Epithelial cell of proximal tubule (primary cell): ENCODE measurements at regions not wholly inside any gene's neighbourhood (a gene's known extent, or its start where the extent isn't known, plus 50 kb on each side); places are given as distances from the start of the nearest gene placed in this dataset.

Experiments
- DNase-seq: peaks from one replicate; pipeline ENCODE4 v3.0.0-alpha.2; 2011; ENCODE audit warnings: low read depth
- H3K4me3 ChIP-seq: 2 replicates; pipeline ENCODE4 v1.5.1; 2011; ENCODE audit warnings: low read depth, mild to moderate bottlenecking, low read length
- TF ChIP-seq, protein P1 (sequence below): conservative IDR thresholded peaks from 2 replicates; pipeline ENCODE4 v1.5.1; 2012; ENCODE audit warnings: low read depth, mild to moderate bottlenecking, low read length

DNA sequence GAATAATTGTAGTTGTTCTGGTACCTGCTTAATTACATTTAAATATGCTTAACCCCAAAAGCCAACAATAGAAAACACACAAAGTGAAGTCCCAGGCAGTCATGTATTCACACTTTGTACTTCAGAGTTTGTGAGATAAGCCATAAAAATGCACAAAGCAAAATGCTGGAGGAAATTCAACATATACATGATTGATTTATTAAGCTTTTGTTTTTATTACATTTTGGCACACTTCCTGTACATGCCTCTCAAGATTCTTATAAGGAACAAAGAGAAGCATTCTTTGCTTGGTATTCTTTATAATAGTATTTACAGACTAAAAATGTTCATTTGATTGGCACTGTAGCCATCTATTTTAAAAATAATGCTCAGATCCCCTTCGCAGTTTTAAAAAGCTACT, 107.7 kb upstream of the ANK3 start:
- DNase-seq, result no peak
- TF ChIP-seq, protein P1, sequence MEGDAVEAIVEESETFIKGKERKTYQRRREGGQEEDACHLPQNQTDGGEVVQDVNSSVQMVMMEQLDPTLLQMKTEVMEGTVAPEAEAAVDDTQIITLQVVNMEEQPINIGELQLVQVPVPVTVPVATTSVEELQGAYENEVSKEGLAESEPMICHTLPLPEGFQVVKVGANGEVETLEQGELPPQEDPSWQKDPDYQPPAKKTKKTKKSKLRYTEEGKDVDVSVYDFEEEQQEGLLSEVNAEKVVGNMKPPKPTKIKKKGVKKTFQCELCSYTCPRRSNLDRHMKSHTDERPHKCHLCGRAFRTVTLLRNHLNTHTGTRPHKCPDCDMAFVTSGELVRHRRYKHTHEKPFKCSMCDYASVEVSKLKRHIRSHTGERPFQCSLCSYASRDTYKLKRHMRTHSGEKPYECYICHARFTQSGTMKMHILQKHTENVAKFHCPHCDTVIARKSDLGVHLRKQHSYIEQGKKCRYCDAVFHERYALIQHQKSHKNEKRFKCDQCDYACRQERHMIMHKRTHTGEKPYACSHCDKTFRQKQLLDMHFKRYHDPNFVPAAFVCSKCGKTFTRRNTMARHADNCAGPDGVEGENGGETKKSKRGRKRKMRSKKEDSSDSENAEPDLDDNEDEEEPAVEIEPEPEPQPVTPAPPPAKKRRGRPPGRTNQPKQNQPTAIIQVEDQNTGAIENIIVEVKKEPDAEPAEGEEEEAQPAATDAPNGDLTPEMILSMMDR, result no peak
- H3K4me3 ChIP-seq, result no peak overlapping the region

DNA sequence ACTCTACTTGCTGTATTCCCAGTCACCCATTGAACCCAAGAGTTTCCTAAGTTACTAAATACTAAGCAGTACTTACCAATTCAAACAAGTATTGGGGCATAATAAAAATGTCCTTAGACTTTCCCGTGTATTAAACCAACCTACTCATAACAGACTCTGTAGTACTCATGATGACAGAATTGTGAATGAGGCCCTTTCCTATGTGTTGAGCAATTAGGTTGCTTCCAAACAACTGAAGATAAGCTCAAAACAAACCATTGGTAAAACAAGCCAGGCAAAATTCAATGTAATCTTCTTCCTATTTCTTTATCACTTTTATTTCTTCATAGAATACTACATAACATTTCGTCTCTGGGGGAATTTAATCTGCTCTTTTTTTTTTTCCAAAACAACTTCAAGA, 106.5 kb upstream of the ANK3 start:
- no peak for DNase-seq
- no peak overlapping the region for H3K4me3 ChIP-seq
- TF ChIP-seq, protein P1, result no peak

DNA sequence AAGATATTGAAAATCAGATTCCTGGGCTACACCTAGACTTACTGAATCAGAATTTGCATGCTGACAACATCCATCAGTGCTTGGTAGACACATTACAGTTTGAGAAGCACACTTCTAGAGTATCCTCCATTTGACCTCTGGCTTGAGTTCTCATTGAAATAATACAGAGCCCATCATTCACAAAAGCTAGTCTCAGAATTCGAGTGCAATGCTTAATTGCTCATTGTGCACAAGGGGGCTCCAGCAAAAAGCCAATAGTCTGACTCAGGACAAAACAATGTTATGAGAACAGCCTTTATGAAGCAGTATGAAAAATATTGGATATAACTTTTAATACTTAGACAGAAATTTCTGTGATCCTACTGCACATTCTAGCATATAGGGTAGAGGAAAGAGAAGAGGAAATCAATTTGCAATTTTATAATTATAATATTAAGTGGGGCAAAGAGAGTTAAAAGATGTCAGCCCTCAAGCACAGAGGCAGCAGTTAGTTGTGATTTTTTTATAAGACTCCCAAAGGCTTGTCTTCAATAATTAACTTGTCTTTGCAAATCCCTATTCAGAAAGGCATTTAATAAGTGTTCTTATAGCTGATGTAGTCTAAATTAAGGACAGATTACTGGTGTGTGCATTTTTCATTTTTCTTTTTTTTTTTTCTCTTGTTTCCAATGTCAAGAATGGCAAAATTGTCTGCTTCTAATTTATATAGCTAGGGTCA, 105.8 kb upstream of the ANK3 start:
- no peak for DNase-seq
- TF ChIP-seq, protein P1, result peak; percentile 11

DNA sequence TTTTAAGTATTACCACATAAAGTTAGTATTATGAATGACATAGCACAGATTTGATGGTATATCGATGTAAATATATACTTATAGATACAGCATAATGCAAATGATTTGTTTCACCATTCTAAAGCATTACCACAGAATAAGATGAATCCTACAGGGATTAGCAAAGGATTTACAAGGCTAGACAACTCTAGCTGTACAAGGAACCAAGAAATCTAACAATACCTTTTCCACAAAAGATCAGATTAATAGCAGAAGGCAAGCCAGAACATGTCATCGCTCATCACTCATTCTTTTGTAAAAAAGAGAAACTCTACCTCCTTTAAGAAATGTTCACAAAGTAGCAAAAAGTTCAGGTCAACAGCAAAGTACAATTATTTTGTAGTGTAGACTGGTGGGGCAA, 105.1 kb upstream of the ANK3 start:
- DNase-seq, result no peak
- no peak overlapping the region for H3K4me3 ChIP-seq
- TF ChIP-seq, protein P1, result no peak

More for the DNA sequence above, 105.8 kb upstream of the ANK3 start:
- no peak overlapping the region for H3K4me3 ChIP-seq

DNA sequence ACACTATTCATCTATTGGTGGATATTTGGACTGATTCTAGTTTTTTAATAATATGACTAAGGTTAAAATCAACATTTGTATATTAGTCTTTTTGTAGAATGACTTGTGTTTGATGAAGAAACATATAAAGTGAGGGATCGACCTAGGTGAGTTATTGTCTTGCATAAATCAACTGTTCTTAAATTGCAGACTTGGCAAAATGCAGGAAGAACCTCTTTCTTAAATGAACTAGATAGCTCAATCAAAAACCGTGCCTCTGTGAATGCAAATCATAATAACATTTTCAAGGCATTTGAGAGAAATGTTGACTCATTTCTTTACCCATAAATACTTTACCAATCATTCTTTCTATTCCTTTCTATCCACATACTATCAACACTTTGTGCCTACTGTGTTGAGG, 101.5 kb upstream of the ANK3 start:
- H3K4me3 ChIP-seq, result no peak overlapping the region
- DNase-seq, result no peak
- TF ChIP-seq, protein P1, result no peak

DNA sequence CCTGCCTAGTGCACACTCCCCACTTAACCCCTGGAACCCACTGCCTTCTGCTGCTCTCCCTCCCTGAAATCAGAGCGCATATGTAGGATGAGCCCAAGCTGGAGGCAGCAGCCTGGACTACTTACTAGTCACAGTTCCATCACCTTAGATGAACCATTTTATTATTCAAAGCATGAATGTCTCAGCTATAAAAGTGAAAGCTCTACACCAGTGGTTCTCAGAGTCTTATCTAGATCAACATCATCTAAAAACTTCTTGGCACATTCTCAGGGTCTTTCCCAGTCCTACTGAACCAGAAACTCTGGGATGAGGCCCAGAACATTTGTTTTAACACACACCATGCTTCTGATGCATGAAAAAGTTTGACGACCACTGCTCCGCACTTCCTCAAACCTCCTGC, 100.3 kb upstream of the ANK3 start:
- TF ChIP-seq, protein P1, result no peak
- no peak overlapping the region for H3K4me3 ChIP-seq
- no peak for DNase-seq

DNA sequence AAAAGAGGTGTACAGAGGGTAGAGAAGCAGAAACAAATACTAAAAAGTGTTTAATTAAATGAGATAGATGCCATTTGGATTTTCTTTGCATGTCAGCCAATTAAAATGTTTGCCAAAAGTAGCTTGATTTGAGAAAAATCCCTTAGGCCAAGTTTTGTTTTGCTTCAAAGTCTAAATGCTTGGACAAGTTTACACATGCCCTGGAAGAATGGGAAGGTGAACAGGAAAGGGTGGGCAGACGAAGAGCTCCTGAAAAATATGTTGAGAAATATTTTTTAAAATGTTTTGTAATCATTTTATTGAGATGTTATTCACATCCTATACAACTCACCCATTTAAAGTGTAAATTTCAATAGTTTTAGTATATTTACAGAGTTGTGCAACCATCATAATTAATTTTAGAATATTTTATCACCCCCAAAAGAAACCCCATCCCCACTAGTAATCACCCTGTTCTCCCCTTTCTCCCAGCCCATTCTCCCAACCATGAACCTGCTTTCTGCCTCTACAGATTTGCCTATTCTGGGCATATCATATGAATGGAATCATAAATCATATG, 98.5 kb upstream of the ANK3 start:
- no peak for DNase-seq
- TF ChIP-seq, protein P1, result no peak
- no peak overlapping the region for H3K4me3 ChIP-seq
